ENCODE measurements at regions not wholly inside any gene's neighbourhood (a gene's known extent, or its start where the extent isn't known, plus 50 kb on each side); places are given as distances from the start of the nearest gene placed in this dataset.

DNA sequence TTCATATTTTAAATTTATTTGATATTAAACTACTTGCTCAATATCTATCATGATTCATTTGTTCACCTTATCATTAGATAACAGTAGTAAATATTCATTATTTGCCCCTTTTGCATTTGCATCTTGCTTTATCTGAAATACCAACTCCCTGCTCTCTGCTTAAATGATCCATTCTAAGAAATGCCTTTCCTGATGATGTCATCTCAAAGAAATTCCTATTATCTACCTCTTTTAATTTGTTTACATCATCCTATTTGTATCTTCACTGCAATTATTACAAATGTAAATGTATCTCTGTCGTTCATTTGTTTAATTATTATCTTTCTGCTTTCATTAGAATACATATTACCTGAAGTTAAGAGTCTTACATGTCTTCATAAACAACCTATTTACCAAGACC, 549.9 kb downstream of the CBLN2 start:
- Mint-ChIP-seq H3K9me3 (peaks cover 10% of the 10 kb centered on the region), H3K36me3 (no peaks in the 10 kb centered on the region), H3K4me3 (no peak overlapping the region), H3K4me1 (no peaks in the 10 kb centered on the region), H3K27ac (no peak overlapping the region)
- ATAC-seq (no peak), DNase-seq (ENCODE audit: low spot score in 2 of 2) (no peak)

- Mint-ChIP-seq H3K9me3 (peaks cover 17% of the 10 kb centered on the region), H3K36me3 (no peaks in the 10 kb centered on the region), H3K27ac (no peak overlapping the region), H3K4me1 (no peaks in the 10 kb centered on the region), H3K4me3 (no peak overlapping the region)
- DNase-seq (ENCODE audit: low spot score in 2 of 2) (no peak), ATAC-seq (no peak)
Observed at GRCh38 chr18:71989616-71990015, 554.5 kb downstream of the CBLN2 start.

GRCh38 chr18:71986351-71987050, 557.6 kb downstream of the CBLN2 start:
- H3K36me3 Mint-ChIP-seq, result no peaks in the 10 kb centered on the region
- DNase-seq (ENCODE audit: low spot score in 2 of 2) (no peak), ATAC-seq (no peak)
- H3K4me1 Mint-ChIP-seq, result no peaks in the 10 kb centered on the region
- H3K27ac Mint-ChIP-seq, result no peak overlapping the region
- H3K4me3 Mint-ChIP-seq, result no peak overlapping the region
- H3K9me3 Mint-ChIP-seq, result peaks cover 17% of the 10 kb centered on the region

DNA sequence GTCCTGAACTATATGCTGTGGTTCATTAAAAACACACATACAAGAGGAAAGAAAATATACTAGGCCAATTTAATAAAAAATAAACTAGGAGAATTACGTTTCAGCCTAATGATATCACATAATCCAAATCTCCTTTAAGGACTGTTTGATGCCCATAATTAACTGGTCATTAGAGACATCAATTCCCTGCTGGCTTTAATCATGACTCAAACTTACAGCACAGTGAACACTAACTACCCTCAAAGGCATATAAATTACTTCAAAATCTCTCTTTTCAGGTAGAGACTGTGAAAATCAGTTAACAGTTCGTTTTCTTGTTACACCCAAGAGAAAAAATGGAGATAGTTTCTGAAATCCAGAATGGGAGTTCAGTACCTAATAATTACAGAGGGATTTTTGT, 567.4 kb downstream of the CBLN2 start:
- H3K9me3 Mint-ChIP-seq, result peaks cover 22% of the 10 kb centered on the region
- no peak overlapping the region for H3K27ac Mint-ChIP-seq
- DNase-seq (ENCODE audit: low spot score in 2 of 2) (no peak), ATAC-seq (no peak)
- no peak overlapping the region for H3K4me3 Mint-ChIP-seq
- no peaks in the 10 kb centered on the region for H3K4me1 Mint-ChIP-seq
- no peaks in the 10 kb centered on the region for H3K36me3 Mint-ChIP-seq

- Mint-ChIP-seq H3K9me3 (peaks cover 7% of the 10 kb centered on the region), H3K27ac (no peak overlapping the region), H3K4me1 (no peaks in the 10 kb centered on the region), H3K36me3 (no peaks in the 10 kb centered on the region), H3K4me3 (no peak overlapping the region)
- DNase-seq (ENCODE audit: low spot score in 2 of 2) (no peak), ATAC-seq (no peak)
Observed at GRCh38 chr18:71966791-71967190, 577.4 kb downstream of the CBLN2 start.

DNA sequence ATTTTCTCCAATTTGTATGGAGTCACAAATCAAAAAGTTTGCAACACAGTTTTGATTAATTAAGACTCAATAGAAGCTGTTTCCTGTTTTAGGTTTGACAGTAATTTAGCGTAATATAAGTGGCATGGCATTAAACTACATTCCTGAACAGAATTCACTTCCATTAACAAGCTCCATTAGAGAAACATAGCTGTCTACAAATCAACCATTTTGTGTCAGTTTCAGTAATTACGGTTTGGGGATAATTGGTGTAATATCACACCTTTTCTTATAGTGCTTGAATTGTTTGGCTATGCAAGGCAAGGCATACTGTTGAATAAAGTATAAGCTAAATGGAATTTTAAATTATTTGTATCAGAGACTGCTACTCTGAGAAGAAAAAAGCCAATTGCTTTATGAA, 585.5 kb downstream of the CBLN2 start:
- no peaks in the 10 kb centered on the region for H3K36me3 Mint-ChIP-seq
- H3K27ac Mint-ChIP-seq, result no peak overlapping the region
- no peaks in the 10 kb centered on the region for H3K4me1 Mint-ChIP-seq
- H3K9me3 Mint-ChIP-seq, result peaks cover 13% of the 10 kb centered on the region
- no peak overlapping the region for H3K4me3 Mint-ChIP-seq
- no peak for DNase-seq (ENCODE audit: low spot score in 2 of 2)
- ATAC-seq, result no peak

- Mint-ChIP-seq H3K4me1 (no peaks in the 10 kb centered on the region), H3K27ac (no peak overlapping the region), H3K9me3 (peaks cover 6% of the 10 kb centered on the region), H3K4me3 (no peak overlapping the region), H3K36me3 (no peaks in the 10 kb centered on the region)
- no peak for ATAC-seq
- no peak for DNase-seq (ENCODE audit: low spot score in 2 of 2)
Observed at GRCh38 chr18:71951001-71951400, 593.1 kb downstream of the CBLN2 start.

- no peak overlapping the region for H3K27ac Mint-ChIP-seq
- ATAC-seq, result no peak
- no peaks in the 10 kb centered on the region for H3K36me3 Mint-ChIP-seq
- H3K4me3 Mint-ChIP-seq, result no peak overlapping the region
- H3K9me3 Mint-ChIP-seq, result peaks cover 13% of the 10 kb centered on the region
- H3K4me1 Mint-ChIP-seq, result no peaks in the 10 kb centered on the region
- no peak for DNase-seq (ENCODE audit: low spot score in 2 of 2)
Observed at GRCh38 chr18:71942433-71942832, 601.7 kb downstream of the CBLN2 start.

DNA sequence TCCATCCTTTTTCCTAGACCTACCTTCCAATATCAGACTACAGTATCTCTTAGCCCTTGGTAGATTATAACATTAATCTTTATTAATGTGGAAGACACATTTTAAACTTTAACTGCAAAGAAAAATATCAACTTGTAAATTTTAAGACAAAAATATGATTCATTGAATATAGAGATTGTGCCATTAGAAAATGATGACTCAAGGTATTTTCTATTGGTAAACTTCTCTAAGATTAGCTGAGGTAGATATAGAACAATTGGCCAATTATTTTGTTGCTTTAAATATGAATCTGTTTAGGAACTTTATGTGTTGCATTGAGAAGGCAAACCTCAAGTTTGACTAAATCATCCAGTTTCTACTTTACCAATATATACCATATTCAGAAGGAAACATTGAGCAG, 604.7 kb downstream of the CBLN2 start:
- Mint-ChIP-seq H3K36me3 (no peaks in the 10 kb centered on the region), H3K27ac (no peak overlapping the region), H3K9me3 (peaks cover 3% of the 10 kb centered on the region), H3K4me1 (no peaks in the 10 kb centered on the region), H3K4me3 (no peak overlapping the region)
- DNase-seq (ENCODE audit: low spot score in 2 of 2) (no peak), ATAC-seq (no peak)

GRCh38 chr18:71936744-71937143, 607.4 kb downstream of the CBLN2 start:
- Mint-ChIP-seq H3K27ac (no peak overlapping the region), H3K4me1 (no peaks in the 10 kb centered on the region), H3K36me3 (no peaks in the 10 kb centered on the region), H3K9me3 (peaks cover 3% of the 10 kb centered on the region), H3K4me3 (no peak overlapping the region)
- DNase-seq (ENCODE audit: low spot score in 2 of 2), result no peak
- no peak for ATAC-seq

DNA sequence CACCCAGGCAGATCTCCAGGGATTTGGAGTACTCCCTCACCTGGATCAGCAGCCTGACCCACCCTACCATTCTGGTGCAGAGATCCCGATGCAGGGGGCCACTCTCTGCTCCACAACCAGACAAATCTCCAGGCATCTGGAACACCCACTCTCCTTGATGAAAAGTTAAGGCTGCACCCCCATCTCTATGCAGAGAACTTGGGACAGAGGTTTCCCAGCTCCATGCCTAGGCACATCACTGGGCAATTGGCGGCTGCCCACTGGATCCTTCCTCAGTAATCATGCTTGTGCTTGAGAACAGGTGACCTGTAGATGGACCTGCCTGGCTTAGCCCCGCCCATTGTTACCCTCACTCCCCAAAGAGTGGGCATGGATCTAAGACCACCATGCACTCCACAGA, 624.9 kb downstream of the CBLN2 start:
- no peak for ATAC-seq
- no peak overlapping the region for H3K27ac Mint-ChIP-seq

DNA sequence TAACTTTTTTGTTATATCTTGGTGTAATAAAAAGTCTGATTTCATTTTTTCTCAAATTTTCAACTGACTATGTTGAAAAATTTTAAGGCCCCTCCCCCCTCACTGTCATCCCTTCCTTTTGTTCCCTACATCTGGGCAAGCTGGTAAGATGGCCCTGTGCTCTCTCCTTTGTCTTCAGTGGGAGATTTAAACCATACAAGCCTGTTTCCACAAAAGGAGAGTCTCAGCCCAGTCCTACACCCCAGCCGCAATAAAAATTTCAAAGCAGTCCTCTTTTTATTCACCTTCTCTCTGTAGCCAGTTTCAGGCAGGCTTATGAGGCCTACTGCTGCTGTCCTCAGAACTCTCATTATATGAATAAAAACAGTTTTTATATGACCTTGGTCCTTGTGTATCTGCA, 630.5 kb downstream of the CBLN2 start:
- Mint-ChIP-seq H3K27ac (no peak overlapping the region), H3K9me3 (peaks cover 26% of the 10 kb centered on the region), H3K36me3 (no peaks in the 10 kb centered on the region), H3K4me3 (no peak overlapping the region), H3K4me1 (no peaks in the 10 kb centered on the region)
- ATAC-seq, result no peak
- DNase-seq (ENCODE audit: low spot score in 2 of 2), result no peak

More for the DNA sequence above, 624.9 kb downstream of the CBLN2 start:
- no peak overlapping the region for H3K4me3 Mint-ChIP-seq
- no peaks in the 10 kb centered on the region for H3K4me1 Mint-ChIP-seq
- no peaks in the 10 kb centered on the region for H3K36me3 Mint-ChIP-seq
- peaks cover 20% of the 10 kb centered on the region for H3K9me3 Mint-ChIP-seq
- DNase-seq (ENCODE audit: low spot score in 2 of 2), result no peak

DNA sequence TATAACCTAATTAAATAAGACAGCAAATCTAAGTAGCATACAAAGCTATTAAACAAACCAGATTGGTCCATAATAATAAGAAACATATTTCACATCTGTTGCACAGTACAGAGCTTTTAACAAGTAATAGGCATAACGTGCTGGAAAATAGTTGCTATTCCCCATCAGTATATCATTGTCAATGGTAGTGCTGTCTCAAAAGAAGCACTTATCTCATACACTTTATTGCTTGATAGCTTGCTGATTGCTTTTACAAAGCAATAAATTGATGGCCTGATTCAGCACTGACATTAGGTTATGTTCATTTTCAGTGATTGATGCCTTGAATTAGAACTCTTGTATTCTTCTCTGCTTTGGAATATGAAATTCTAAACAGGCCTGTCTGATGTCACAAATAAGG, 641.7 kb downstream of the CBLN2 start:
- DNase-seq (ENCODE audit: low spot score in 2 of 2), result no peak
- Mint-ChIP-seq H3K36me3 (no peaks in the 10 kb centered on the region), H3K9me3 (peaks cover 5% of the 10 kb centered on the region), H3K4me3 (no peak overlapping the region), H3K27ac (no peak overlapping the region), H3K4me1 (no peaks in the 10 kb centered on the region)
- ATAC-seq, result no peak

GRCh38 chr18:71899707-71900472, 644.3 kb downstream of the CBLN2 start:
- no peak overlapping the region for H3K27ac Mint-ChIP-seq
- H3K4me3 Mint-ChIP-seq, result no peak overlapping the region
- peaks cover 10% of the 10 kb centered on the region for H3K9me3 Mint-ChIP-seq
- no peak for ATAC-seq
- H3K36me3 Mint-ChIP-seq, result no peaks in the 10 kb centered on the region
- no peak for DNase-seq (ENCODE audit: low spot score in 2 of 2)
- no peaks in the 10 kb centered on the region for H3K4me1 Mint-ChIP-seq

GRCh38 chr18:71899183-71899582, 645.0 kb downstream of the CBLN2 start:
- H3K9me3 Mint-ChIP-seq, result peaks cover 13% of the 10 kb centered on the region
- no peak for DNase-seq (ENCODE audit: low spot score in 2 of 2)
- ATAC-seq, result no peak

DNA sequence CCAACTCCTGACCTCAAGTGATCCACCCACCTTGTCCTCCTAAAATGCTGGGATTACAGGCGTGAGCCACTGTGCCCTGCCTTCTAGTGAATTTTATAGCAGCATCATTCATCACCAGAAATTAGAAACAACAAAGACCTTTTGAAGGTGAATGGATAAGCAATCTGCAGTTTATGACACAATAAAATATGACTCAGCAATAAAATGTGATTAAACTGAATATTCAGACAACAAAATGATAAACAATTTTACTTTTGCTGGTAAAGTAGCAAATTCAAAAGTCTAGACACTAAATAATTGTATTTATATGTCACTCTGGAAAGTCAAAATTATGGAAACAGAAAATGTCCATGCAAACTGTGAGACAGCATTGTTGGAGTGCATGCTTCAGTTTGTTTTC, 656.6 kb downstream of the CBLN2 start:
- no peaks in the 10 kb centered on the region for H3K36me3 Mint-ChIP-seq
- ATAC-seq, result no peak
- H3K4me1 Mint-ChIP-seq, result no peaks in the 10 kb centered on the region
- H3K9me3 Mint-ChIP-seq, result peaks cover 18% of the 10 kb centered on the region
- DNase-seq (ENCODE audit: low spot score in 2 of 2), result no peak
- no peak overlapping the region for H3K4me3 Mint-ChIP-seq
- no peak overlapping the region for H3K27ac Mint-ChIP-seq

More at GRCh38 chr18:71899183-71899582, 645.0 kb downstream of the CBLN2 start:
- H3K4me1 Mint-ChIP-seq, result no peaks in the 10 kb centered on the region
- no peak overlapping the region for H3K27ac Mint-ChIP-seq
- no peaks in the 10 kb centered on the region for H3K36me3 Mint-ChIP-seq
- no peak overlapping the region for H3K4me3 Mint-ChIP-seq
